ENCODE measurements at regions not wholly inside any gene's neighbourhood (a gene's known extent, or its start where the extent isn't known, plus 50 kb on each side); places are given as distances from the start of the nearest gene placed in this dataset.

GRCh38 chr3:110644203-110644602 is 427.4 kb upstream of the NECTIN3 start:
- TF ChIP-seq EGR1 (IDR thresholded peaks at IDR 0.05) (no peak), RAD21 (IDR thresholded peaks at IDR 0.05; ENCODE audit: low read depth) (no peak), CEBPB (IDR thresholded peaks at IDR 0.05) (no peak), CREB1 (IDR thresholded peaks at IDR 0.05; ENCODE audit: low read depth) (no peak), ZBTB7A (IDR thresholded peaks at IDR 0.05; ENCODE audit: low read depth) (no peak), MAX (IDR thresholded peaks at IDR 0.05) (no peak), FOXM1 (IDR thresholded peaks at IDR 0.05; ENCODE audit: borderline replicate concordance, low read depth) (no peak), TEAD4 (IDR thresholded peaks at IDR 0.05) (no peak), TCF12 (IDR thresholded peaks at IDR 0.05; ENCODE audit: low read depth) (no peak), EP300 (IDR thresholded peaks at IDR 0.05; ENCODE audit: borderline replicate concordance) (no peak), YY1 (IDR thresholded peaks at IDR 0.05; ENCODE audit: low read depth) (no peak), REST (IDR thresholded peaks at IDR 0.05; ENCODE audit: low read depth) (no peak), NFIC (IDR thresholded peaks at IDR 0.05) (no peak), TAF1 (IDR thresholded peaks at IDR 0.05; ENCODE audit: low read depth) (no peak), USF1 (IDR thresholded peaks at IDR 0.05) (no peak)

- TF ChIP-seq EP300 (IDR thresholded peaks at IDR 0.05; ENCODE audit: borderline replicate concordance): no peak
- no peak for TF ChIP-seq MAX (IDR thresholded peaks at IDR 0.05)
Measured at GRCh38 chr3:110646055-110646454, 425.6 kb upstream of the NECTIN3 start.

- TF ChIP-seq YY1 (IDR thresholded peaks at IDR 0.05; ENCODE audit: low read depth) (no peak), USF1 (IDR thresholded peaks at IDR 0.05) (no peak)
Measured at GRCh38 chr3:110646496-110646895, 425.1 kb upstream of the NECTIN3 start.

GRCh38 chr3:110647586-110647985 is 424.0 kb upstream of the NECTIN3 start:
- TF ChIP-seq RAD21 (IDR thresholded peaks at IDR 0.05; ENCODE audit: low read depth): no peak
- TF ChIP-seq TEAD4 (IDR thresholded peaks at IDR 0.05): no peak
- no peak for TF ChIP-seq REST (IDR thresholded peaks at IDR 0.05; ENCODE audit: low read depth)
- no peak for TF ChIP-seq MAX (IDR thresholded peaks at IDR 0.05)
- no peak for TF ChIP-seq USF1 (IDR thresholded peaks at IDR 0.05)
- TF ChIP-seq EGR1 (IDR thresholded peaks at IDR 0.05): no peak
- no peak for TF ChIP-seq CEBPB (IDR thresholded peaks at IDR 0.05)
- TF ChIP-seq NFIC (IDR thresholded peaks at IDR 0.05): no peak
- TF ChIP-seq TAF1 (IDR thresholded peaks at IDR 0.05; ENCODE audit: low read depth): no peak

- no peak for TF ChIP-seq CEBPB (IDR thresholded peaks at IDR 0.05)
- no peak for TF ChIP-seq TAF1 (IDR thresholded peaks at IDR 0.05; ENCODE audit: low read depth)
- no peak for TF ChIP-seq EGR1 (IDR thresholded peaks at IDR 0.05)
- no peak for TF ChIP-seq EP300 (IDR thresholded peaks at IDR 0.05; ENCODE audit: borderline replicate concordance)
- no peak for TF ChIP-seq TCF12 (IDR thresholded peaks at IDR 0.05; ENCODE audit: low read depth)
- TF ChIP-seq TEAD4 (IDR thresholded peaks at IDR 0.05): no peak
- no peak for TF ChIP-seq USF1 (IDR thresholded peaks at IDR 0.05)
- TF ChIP-seq MAX (IDR thresholded peaks at IDR 0.05): no peak
- no peak for TF ChIP-seq FOXM1 (IDR thresholded peaks at IDR 0.05; ENCODE audit: borderline replicate concordance, low read depth)
- TF ChIP-seq ZBTB7A (IDR thresholded peaks at IDR 0.05; ENCODE audit: low read depth): no peak
- no peak for TF ChIP-seq NFIC (IDR thresholded peaks at IDR 0.05)
- no peak for TF ChIP-seq CREB1 (IDR thresholded peaks at IDR 0.05; ENCODE audit: low read depth)
- TF ChIP-seq RAD21 (IDR thresholded peaks at IDR 0.05; ENCODE audit: low read depth): no peak
- no peak for TF ChIP-seq YY1 (IDR thresholded peaks at IDR 0.05; ENCODE audit: low read depth)
- no peak for TF ChIP-seq REST (IDR thresholded peaks at IDR 0.05; ENCODE audit: low read depth)
Measured at GRCh38 chr3:110650741-110651140, 420.9 kb upstream of the NECTIN3 start.

Measured in Ishikawa (cell line).